A673 (cell line): ENCODE measurements at regions not wholly inside any gene's neighbourhood (a gene's known extent, or its start where the extent isn't known, plus 50 kb on each side); places are given as distances from the start of the nearest gene placed in this dataset.

ENCODE experiments used
- BruUV-seq: library from RNA; stranded (reverse); fragments of 400-500 nt; replicated peaks from 2 replicates; lab custom pipeline; 2021; lab: Mats Ljungman, UMichigan
- CTCF ChIA-PET: fragments of 300-600 bp; sonication (Branson Sonifier 250); formaldehyde crosslinking; loops from one replicate; lab custom pipeline; 2022; ENCODE audit warnings: antibody characterized with exemption; lab: Charles Lee
- POLR2A ChIA-PET: fragments of 300-600 bp; sonication (Branson Sonifier 250); formaldehyde crosslinking; loops from one replicate; lab custom pipeline; 2022; ENCODE audit warnings: antibody characterized with exemption; ENCODE audit not compliant: low non-redundant PET; lab: Charles Lee
- DNase-seq: peaks from one replicate; pipeline ENCODE4 v3.0.0-alpha.2; 2015; ENCODE audit warnings: low spot score
- H3K27ac ChIP-seq: fragments of 200-600 bp; sonication (generic); 2 replicates; pipeline ENCODE4 v1.5.1; 2016; ENCODE audit warnings: mixed run types, low read depth, mild to moderate bottlenecking, mixed read lengths, antibody characterized with exemption, low read length; ENCODE audit not compliant: poor library complexity, severe bottlenecking
- H3K27me3 ChIP-seq: fragments of 200-600 bp; sonication (generic); replicated peaks from 2 replicates; pipeline ENCODE4 v1.6.1; 2017; ENCODE audit warnings: mixed run types, low read depth, mild to moderate bottlenecking, mixed read lengths, antibody characterized with exemption, low read length; ENCODE audit not compliant: insufficient read depth, poor library complexity
- H3K36me3 ChIP-seq: fragments of 200-600 bp; sonication (generic); 2 replicates; pipeline ENCODE4 v1.6.1; 2016; ENCODE audit warnings: mixed run types, mild to moderate bottlenecking, mixed read lengths, antibody characterized with exemption, low read length; ENCODE audit not compliant: insufficient read depth, poor library complexity, severe bottlenecking
- H3K4me1 ChIP-seq: fragments of 200-600 bp; sonication (generic); 2 replicates; pipeline ENCODE4 v1.6.1; 2017; ENCODE audit warnings: mixed run types, mild to moderate bottlenecking, mixed read lengths, antibody characterized with exemption, low read length; ENCODE audit not compliant: insufficient read depth, poor library complexity, severe bottlenecking
- H3K4me3 ChIP-seq: fragments of 200-600 bp; sonication (generic); 2 replicates; pipeline ENCODE4 v1.5.1; 2016; ENCODE audit warnings: low read depth, mixed run types, mild to moderate bottlenecking, mixed read lengths, low read length; ENCODE audit not compliant: poor library complexity, severe bottlenecking
- H3K9me3 ChIP-seq: fragments of 200-600 bp; sonication (generic); 2 replicates; pipeline ENCODE4 v1.6.1; 2016; ENCODE audit warnings: mixed run types, low read depth, mild to moderate bottlenecking, mixed read lengths, antibody characterized with exemption, low read length; ENCODE audit not compliant: poor library complexity, severe bottlenecking
- CTCF ChIP-seq: fragments of 300-800, 200-600 bp; sonication (generic); conservative IDR thresholded peaks from 2 replicates; pipeline ENCODE4 v1.5.1; 2017; ENCODE audit warnings: low read depth, mild to moderate bottlenecking, antibody characterized with exemption, low read length, moderate library complexity, mixed read lengths
- EZH2 ChIP-seq: fragments of 200-600 bp; sonication (generic); IDR thresholded peaks from 2 replicates; pipeline ENCODE4 v1.6.1; 2017; ENCODE audit warnings: borderline replicate concordance, low read depth, mild to moderate bottlenecking, mixed read lengths, antibody characterized with exemption, low read length; ENCODE audit not compliant: poor library complexity, severe bottlenecking
- intact Hi-C: fragments of 100-400 bp; cut with micrococcal nuclease; formaldehyde crosslinking; loops from one replicate; pipeline ENCODE4 v1.10.0; 2022; ENCODE audit not compliant: unreplicated experiment

GRCh38 chr5:13524936-13525335 is 419.6 kb downstream of the DNAH5 start:
- intact Hi-C loops = no loop called here
- no peak for DNase-seq
- no TSS peak for BruUV-seq
- Histone ChIP-seq H3K27ac (no peak overlapping the region), H3K27me3 (no peaks in the 10 kb centered on the region), H3K4me3 (no peak overlapping the region), H3K36me3 (no peaks in the 10 kb centered on the region), H3K9me3 (no peaks in the 10 kb centered on the region), H3K4me1 (no peaks in the 10 kb centered on the region)
- CTCF ChIA-PET = no interaction called here
- POLR2A ChIA-PET = no interaction called here
- TF ChIP-seq CTCF (no peak), EZH2 (no peak)

DNA sequence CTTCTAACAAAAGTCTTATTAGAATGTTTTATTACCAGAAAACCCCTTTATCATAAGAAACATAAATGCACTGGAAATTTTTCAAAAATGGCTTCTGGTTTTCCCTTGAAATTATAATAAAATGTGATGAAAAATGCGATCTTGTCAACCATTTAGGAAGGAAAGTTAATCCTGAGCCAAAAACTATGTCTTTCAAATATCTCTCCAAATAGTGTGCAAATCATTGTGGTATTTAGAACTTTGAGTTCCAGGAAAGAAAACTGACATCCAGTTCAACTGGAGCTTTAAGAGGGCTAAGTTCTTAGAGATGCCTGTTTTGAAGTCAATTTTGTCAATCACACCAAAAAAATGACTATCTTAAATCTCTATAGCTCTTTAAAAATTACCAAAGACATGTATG is 425.4 kb downstream of the DNAH5 start:
- Histone ChIP-seq H3K27ac (no peak overlapping the region), H3K27me3 (no peaks in the 10 kb centered on the region), H3K36me3 (no peaks in the 10 kb centered on the region), H3K9me3 (no peaks in the 10 kb centered on the region), H3K4me3 (no peak overlapping the region), H3K4me1 (no peaks in the 10 kb centered on the region)
- ChIA-PET POLR2A (no interaction called here), CTCF (no interaction called here)
- intact Hi-C loops = no loop called here
- TF ChIP-seq EZH2 = no peak
- no peak for TF ChIP-seq CTCF
- no TSS peak for BruUV-seq
- no peak for DNase-seq

GRCh38 chr5:13516195-13516594 is 428.3 kb downstream of the DNAH5 start:
- H3K9me3 ChIP-seq = no peaks in the 10 kb centered on the region
- H3K27ac ChIP-seq = no peak overlapping the region
- DNase-seq = no peak
- no peak overlapping the region for H3K4me3 ChIP-seq
- intact Hi-C loops = no loop called here
- H3K36me3 ChIP-seq = no peaks in the 10 kb centered on the region
- CTCF ChIA-PET = no interaction called here
- no peaks in the 10 kb centered on the region for H3K27me3 ChIP-seq
- TF ChIP-seq CTCF (no peak), EZH2 (no peak)
- no peaks in the 10 kb centered on the region for H3K4me1 ChIP-seq
- POLR2A ChIA-PET = no interaction called here
- no TSS peak for BruUV-seq

GRCh38 chr5:13511442-13511841 is 433.0 kb downstream of the DNAH5 start:
- BruUV-seq = no TSS peak
- DNase-seq = no peak
- Histone ChIP-seq H3K36me3 (no peaks in the 10 kb centered on the region), H3K27me3 (no peaks in the 10 kb centered on the region), H3K27ac (no peak overlapping the region), H3K9me3 (no peaks in the 10 kb centered on the region), H3K4me1 (no peaks in the 10 kb centered on the region), H3K4me3 (no peak overlapping the region)
- intact Hi-C loops = no loop called here
- ChIA-PET CTCF (no interaction called here), POLR2A (no interaction called here)
- TF ChIP-seq EZH2 = no peak
- TF ChIP-seq CTCF = no peak
